Effector memory CD8-positive, alpha-beta T cell (primary cell): ENCODE measurements at regions not wholly inside any gene's neighbourhood (a gene's known extent, or its start where the extent isn't known, plus 50 kb on each side); places are given as distances from the start of the nearest gene placed in this dataset.

Experiments
- ATAC-seq: fragments of 150-1000 bp; cut with Tn5 transposase; replicated peaks from 2 replicates; pipeline ENCODE4 v1.10.0; 2021; ENCODE audit warnings: mild to moderate bottlenecking, moderate library complexity
- DNase-seq, 3 experiments: peaks; one replicate each; pipeline ENCODE4 v3.0.0; 2021
- H3K27ac Mint-ChIP-seq, 2 donors: one replicate each; pipeline ENCODE4 v1.8.0; 2022; ENCODE audit warnings: mild to moderate bottlenecking in 2 of 2, mixed read lengths in 2 of 2, moderate library complexity in 2 of 2
- H3K27me3 Mint-ChIP-seq, 2 donors: one replicate each; pipeline ENCODE4 v1.8.0; 2022; ENCODE audit warnings: mixed read lengths in 2 of 2
- H3K36me3 Mint-ChIP-seq: one replicate; pipeline ENCODE4 v1.8.0; 2022; ENCODE audit warnings: mild to moderate bottlenecking, moderate library complexity, mixed read lengths; ENCODE audit not compliant: insufficient read depth
- H3K4me1 Mint-ChIP-seq, 2 donors: one replicate each; pipeline ENCODE4 v1.8.0; 2022; ENCODE audit warnings: low read depth in 2 of 2, mixed read lengths in 2 of 2
- H3K4me3 Mint-ChIP-seq, 2 donors: one replicate each; pipeline ENCODE4 v1.8.0; 2022; ENCODE audit warnings: mild to moderate bottlenecking in 2 of 2, mixed read lengths in 2 of 2, moderate library complexity in 2 of 2
- H3K9me3 Mint-ChIP-seq, 2 donors: one replicate each; pipeline ENCODE4 v1.8.0; 2022; ENCODE audit warnings: mixed read lengths in 2 of 2

GRCh38 chr5:74950836-74951515, 84.8 kb upstream of the FAM169A start:
- no peak for ATAC-seq
- Mint-ChIP-seq H3K4me3 (no peak overlapping the region), H3K27ac (peak overlapping the region in 1 of 2 donors; percentile 47), H3K4me1 (peaks cover 0 to 8% of the 10 kb centered on the region in 2 donors), H3K36me3 (no peaks in the 10 kb centered on the region), H3K9me3 (no peaks in the 10 kb centered on the region), H3K27me3 (peaks cover 0 to 6% of the 10 kb centered on the region in 2 donors)
- no peak for DNase-seq

- no peak overlapping the region for H3K4me3 Mint-ChIP-seq
- DNase-seq (no peak), ATAC-seq (no peak)
- H3K36me3 Mint-ChIP-seq = no peaks in the 10 kb centered on the region
- H3K27me3 Mint-ChIP-seq = peaks cover 0 to 6% of the 10 kb centered on the region in 2 donors
- H3K27ac Mint-ChIP-seq = no peak overlapping the region
- H3K4me1 Mint-ChIP-seq = peaks cover 4 to 8% of the 10 kb centered on the region in 2 donors
- H3K9me3 Mint-ChIP-seq = no peaks in the 10 kb centered on the region
Measured at GRCh38 chr5:74949976-74950375, 83.8 kb upstream of the FAM169A start.

DNA sequence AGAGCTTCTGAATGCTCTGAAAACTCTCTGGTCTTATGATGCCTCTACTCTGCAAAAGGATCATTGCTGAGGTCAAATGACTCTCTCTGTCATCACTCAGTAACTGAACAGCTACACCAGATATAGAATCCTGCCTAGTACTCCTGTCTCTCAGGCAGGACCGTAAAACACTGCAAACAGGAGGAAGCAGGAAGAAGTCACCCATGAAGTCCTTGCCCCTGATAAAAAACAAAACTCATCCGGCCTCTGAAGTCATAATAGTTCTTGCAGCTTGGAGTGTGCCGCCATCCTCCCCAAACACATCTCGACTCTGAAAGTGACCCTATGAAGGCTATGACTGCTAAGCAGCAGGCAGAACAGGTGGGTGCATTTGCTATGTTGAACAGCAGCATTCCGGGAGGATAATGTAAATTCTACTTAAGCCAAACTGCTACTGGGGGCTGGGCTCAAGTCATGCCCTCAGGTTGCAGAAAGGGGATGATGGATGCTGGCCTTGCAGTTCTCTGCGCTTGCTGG, 81.9 kb upstream of the FAM169A start:
- H3K4me1 Mint-ChIP-seq = peaks cover 0 to 4% of the 10 kb centered on the region in 2 donors
- H3K4me3 Mint-ChIP-seq = no peak overlapping the region
- no peaks in the 10 kb centered on the region for H3K9me3 Mint-ChIP-seq
- DNase-seq = no peak
- no peak overlapping the region for H3K27ac Mint-ChIP-seq
- no peaks in the 10 kb centered on the region for H3K36me3 Mint-ChIP-seq
- ATAC-seq = no peak
- H3K27me3 Mint-ChIP-seq = peaks cover 0 to 6% of the 10 kb centered on the region in 2 donors

GRCh38 chr5:74946471-74946870, 80.3 kb upstream of the FAM169A start:
- ATAC-seq (no peak), DNase-seq (no peak)
- no peak overlapping the region for H3K27ac Mint-ChIP-seq
- peaks cover 0 to 4% of the 10 kb centered on the region in 2 donors for H3K4me1 Mint-ChIP-seq
- no peaks in the 10 kb centered on the region for H3K36me3 Mint-ChIP-seq
- no peaks in the 10 kb centered on the region for H3K9me3 Mint-ChIP-seq
- H3K4me3 Mint-ChIP-seq = no peak overlapping the region
- peaks cover 0 to 6% of the 10 kb centered on the region in 2 donors for H3K27me3 Mint-ChIP-seq

GRCh38 chr5:74945561-74946165, 79.5 kb upstream of the FAM169A start:
- Mint-ChIP-seq H3K4me1 (peaks cover 0 to 4% of the 10 kb centered on the region in 2 donors), H3K36me3 (no peaks in the 10 kb centered on the region), H3K9me3 (no peaks in the 10 kb centered on the region), H3K27ac (no peak overlapping the region), H3K4me3 (no peak overlapping the region), H3K27me3 (peaks cover 0 to 6% of the 10 kb centered on the region in 2 donors)
- ATAC-seq = no peak
- no peak for DNase-seq

DNA sequence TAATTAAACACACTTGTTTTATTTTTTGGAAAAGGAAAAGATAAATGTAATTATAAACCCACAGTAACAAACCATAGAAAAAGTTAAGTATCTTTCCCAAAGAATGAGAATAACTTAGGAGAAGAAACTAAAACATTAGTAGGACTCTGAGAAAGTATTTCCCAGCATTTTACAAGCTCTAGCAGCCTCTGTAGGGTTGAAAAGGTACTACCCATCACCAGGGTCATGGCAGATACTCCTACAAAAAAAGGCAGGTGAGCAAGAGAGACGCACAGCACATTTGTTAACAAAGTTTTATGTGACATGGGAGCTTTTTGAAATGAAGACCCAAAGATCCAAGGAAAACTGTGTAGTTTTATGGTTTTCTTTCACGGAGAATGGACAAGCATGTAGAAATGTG, 77.7 kb upstream of the FAM169A start:
- H3K27me3 Mint-ChIP-seq = no peaks in the 10 kb centered on the region
- no peak for ATAC-seq
- no peak overlapping the region for H3K4me3 Mint-ChIP-seq
- peaks cover 0 to 4% of the 10 kb centered on the region in 2 donors for H3K4me1 Mint-ChIP-seq
- no peaks in the 10 kb centered on the region for H3K36me3 Mint-ChIP-seq
- DNase-seq = no peak
- no peak overlapping the region for H3K27ac Mint-ChIP-seq
- no peaks in the 10 kb centered on the region for H3K9me3 Mint-ChIP-seq

DNA sequence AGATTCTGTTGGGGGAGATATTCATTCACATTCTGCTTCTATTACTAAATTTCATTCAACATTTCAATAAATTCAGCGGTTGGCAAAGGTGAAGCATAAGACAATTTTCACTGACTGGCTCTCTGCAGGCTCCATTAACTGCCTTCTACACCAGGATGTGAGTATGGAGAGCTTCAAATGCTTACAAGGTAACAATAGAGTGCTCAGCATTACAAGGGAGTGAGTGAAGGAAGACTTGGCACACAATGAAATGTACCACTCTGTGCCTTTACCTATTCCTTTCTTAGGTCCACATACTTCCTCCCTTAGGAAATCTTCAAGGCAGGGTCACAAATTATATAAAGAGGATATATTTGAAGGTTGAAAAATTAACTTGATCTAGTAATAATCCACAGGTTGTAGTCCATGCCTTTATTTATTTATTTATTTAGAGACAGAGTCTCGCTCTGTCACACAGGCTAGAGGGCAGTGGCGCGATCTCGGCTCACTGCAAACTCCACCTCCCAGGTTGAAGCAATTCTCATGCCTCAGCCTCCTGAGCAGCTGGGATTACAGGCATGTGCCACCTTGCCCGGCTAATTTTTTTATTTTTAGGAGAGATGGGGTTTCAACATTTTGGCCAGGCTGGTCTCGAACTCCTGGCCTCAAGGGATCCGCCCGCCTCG, 76.6 kb upstream of the FAM169A start:
- H3K36me3 Mint-ChIP-seq = no peaks in the 10 kb centered on the region
- H3K9me3 Mint-ChIP-seq = no peaks in the 10 kb centered on the region
- DNase-seq (no peak), ATAC-seq (no peak)
- H3K27ac Mint-ChIP-seq = no peak overlapping the region
- no peak overlapping the region for H3K4me3 Mint-ChIP-seq
- peaks cover 0 to 4% of the 10 kb centered on the region in 2 donors for H3K4me1 Mint-ChIP-seq
- no peaks in the 10 kb centered on the region for H3K27me3 Mint-ChIP-seq

- DNase-seq (no peak), ATAC-seq (no peak)
- no peak overlapping the region for H3K4me3 Mint-ChIP-seq
- H3K27ac Mint-ChIP-seq = no peak overlapping the region
- no peaks in the 10 kb centered on the region for H3K36me3 Mint-ChIP-seq
- H3K27me3 Mint-ChIP-seq = peaks cover 0 to 11% of the 10 kb centered on the region in 2 donors
- peaks cover 0 to 5% of the 10 kb centered on the region in 2 donors for H3K4me1 Mint-ChIP-seq
- no peaks in the 10 kb centered on the region for H3K9me3 Mint-ChIP-seq
Measured at GRCh38 chr5:74940782-74941353, 74.7 kb upstream of the FAM169A start.

DNA sequence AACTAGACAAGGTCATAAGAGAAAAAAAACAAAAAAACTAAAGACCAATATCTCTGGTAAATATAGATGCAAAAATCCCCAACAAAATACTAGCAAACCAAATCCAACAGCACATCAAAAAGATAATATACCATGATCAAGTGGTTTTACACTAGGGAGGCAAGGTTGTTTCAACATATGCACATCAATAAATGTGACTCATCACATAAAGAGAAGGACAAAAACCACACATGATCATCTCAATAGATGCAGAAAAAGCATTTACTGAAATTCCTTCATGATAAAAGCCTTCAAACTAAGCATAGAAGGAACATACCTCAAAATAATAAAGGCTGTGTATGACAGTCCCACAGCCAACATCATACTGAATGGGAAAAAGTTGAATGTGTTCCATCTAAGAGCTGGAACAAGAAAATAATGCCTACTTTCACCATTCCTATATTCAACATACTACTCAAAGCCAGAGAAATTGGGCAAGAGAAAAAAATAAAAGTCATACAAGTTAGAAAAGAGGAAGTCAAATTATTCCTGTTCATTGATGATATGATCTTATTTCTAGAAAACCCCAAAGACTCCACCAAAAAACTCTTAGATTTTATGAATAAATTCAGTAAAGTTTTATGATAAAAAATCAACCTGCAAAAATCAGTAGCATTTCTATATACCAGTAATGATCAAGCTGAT, 72.2 kb upstream of the FAM169A start:
- Mint-ChIP-seq H3K4me1 (peaks cover 9 to 13% of the 10 kb centered on the region in 2 donors), H3K36me3 (no peaks in the 10 kb centered on the region), H3K4me3 (no peak overlapping the region), H3K27me3 (peaks cover 0 to 13% of the 10 kb centered on the region in 2 donors), H3K9me3 (no peaks in the 10 kb centered on the region), H3K27ac (no peak overlapping the region)
- DNase-seq = no peak
- no peak for ATAC-seq

DNA sequence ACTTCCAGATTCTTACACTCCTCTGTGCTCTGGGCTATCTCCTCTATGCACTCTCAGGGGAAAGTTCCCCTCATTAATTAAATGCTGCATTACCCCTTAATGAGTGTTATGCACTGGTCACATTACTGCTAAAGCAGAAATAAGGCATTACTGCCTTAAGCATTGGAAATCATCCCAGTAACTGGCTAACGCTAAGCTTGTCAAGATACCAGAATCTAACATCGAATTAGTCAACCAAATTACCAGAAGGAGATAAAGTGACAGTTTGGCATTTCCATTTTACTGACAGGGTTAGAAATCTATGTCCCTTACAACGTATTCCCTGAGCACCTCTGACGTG, 69.5 kb upstream of the FAM169A start:
- H3K4me3 Mint-ChIP-seq = peak overlapping the region; percentile 53 to 66
- H3K9me3 Mint-ChIP-seq = no peaks in the 10 kb centered on the region
- H3K27ac Mint-ChIP-seq = peak overlapping the region in 1 of 2 donors; percentile 63
- H3K27me3 Mint-ChIP-seq = peaks cover 6 to 13% of the 10 kb centered on the region in 2 donors
- ATAC-seq (no peak), DNase-seq (no peak)
- H3K36me3 Mint-ChIP-seq = no peaks in the 10 kb centered on the region
- H3K4me1 Mint-ChIP-seq = peaks cover 9 to 13% of the 10 kb centered on the region in 2 donors

DNA sequence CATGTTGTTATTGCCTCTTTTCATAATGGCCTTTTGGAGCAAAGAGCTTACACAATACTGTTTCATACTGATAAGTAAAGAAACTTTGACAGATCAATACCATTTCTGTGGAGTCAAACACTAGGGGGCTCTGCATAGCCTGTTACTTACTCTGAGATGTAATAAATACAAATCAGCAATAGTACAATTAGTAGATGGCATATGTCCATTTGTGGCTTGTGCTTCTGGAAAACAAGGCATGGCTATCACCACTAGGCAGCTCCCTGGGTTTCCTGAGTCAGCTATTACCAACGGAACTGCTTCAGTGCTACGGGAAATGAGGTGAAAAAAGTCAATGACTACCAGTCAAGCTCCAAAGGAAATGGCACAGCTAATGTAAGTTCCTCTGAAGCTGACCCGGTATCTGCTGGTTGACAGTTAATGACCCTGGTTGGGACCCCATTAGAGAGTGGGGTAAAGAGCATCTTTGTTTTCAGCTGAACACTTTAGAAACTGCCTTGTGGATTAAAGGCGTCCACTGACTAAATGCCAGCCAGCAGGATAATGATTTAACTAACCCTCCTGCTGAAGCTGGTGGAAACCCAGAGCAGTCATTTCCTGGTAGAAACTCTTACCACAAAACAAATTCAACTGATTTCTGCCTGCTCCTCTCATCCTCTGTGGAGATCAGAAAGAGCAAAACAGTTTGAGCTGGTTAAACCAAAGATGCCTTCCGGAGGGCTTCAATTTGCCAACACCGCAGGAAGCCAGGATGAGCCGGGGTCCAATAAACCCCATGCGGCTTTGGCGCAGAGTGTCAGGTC, 69.0 kb upstream of the FAM169A start:
- Mint-ChIP-seq H3K9me3 (no peaks in the 10 kb centered on the region), H3K4me3 (peak overlapping the region; percentile 53 to 66), H3K36me3 (no peaks in the 10 kb centered on the region), H3K4me1 (peaks cover 9 to 13% of the 10 kb centered on the region in 2 donors), H3K27ac (peak overlapping the region; percentile 23 to 63), H3K27me3 (peaks cover 6 to 13% of the 10 kb centered on the region in 2 donors)
- ATAC-seq (peak; percentile 70), DNase-seq (peak in 2 of 3 experiments; percentile 12 to 16)

- Mint-ChIP-seq H3K27me3 (peaks cover 0 to 6% of the 10 kb centered on the region in 2 donors), H3K9me3 (no peaks in the 10 kb centered on the region), H3K27ac (no peak overlapping the region), H3K4me1 (no peaks in the 10 kb centered on the region), H3K36me3 (no peaks in the 10 kb centered on the region), H3K4me3 (no peak overlapping the region)
- no peak for ATAC-seq
- no peak for DNase-seq
Measured at GRCh38 chr5:74927336-74927735, 61.1 kb upstream of the FAM169A start.
